ENCODE measurements at regions not wholly inside any gene's neighbourhood (a gene's known extent, or its start where the extent isn't known, plus 50 kb on each side); places are given as distances from the start of the nearest gene placed in this dataset.

- POLR2A ChIA-PET, result no interaction called here
- ATAC-seq (no peak), DNase-seq (ENCODE audit: low read depth, low spot score) (no peak)
- no peak overlapping the region for H3K27ac ChIP-seq (ENCODE audit: low read length)
- H3K4me3 ChIP-seq (ENCODE audit: low read depth in 2 of 2, low read length in 2 of 2), result no peak overlapping the region
- intact Hi-C loops (cut with micrococcal nuclease; ENCODE audit: unreplicated experiment) (no loop called here), in situ Hi-C loops (cut with HindIII; ENCODE audit: low pct_unique_long_range_greater_than_20kb, low sequenced_read_pairs) (no loop called here)
- H3K4me1 ChIP-seq (ENCODE audit: control insufficient read depth, insufficient read depth, low read length), result no peaks in the 10 kb centered on the region; the same call in 1 of the 2 replicates
- CTCF ChIA-PET, result no interaction called here
- H3K36me3 ChIP-seq (ENCODE audit: control insufficient read depth, insufficient read depth, low read length), result no peaks in the 10 kb centered on the region
- BruUV-seq (replicated peaks), result no TSS peak
- no peaks in the 10 kb centered on the region for H3K9me3 ChIP-seq (ENCODE audit: control insufficient read depth, insufficient read depth, low read depth, low read length)
- TF ChIP-seq SIN3A (IDR thresholded peaks at IDR 0.05; ENCODE audit: borderline replicate concordance, insufficient read depth, low read depth, low read length), result no peak
- no peak for TF ChIP-seq POLR2AphosphoS5 (IDR thresholded peaks at IDR 0.05; ENCODE audit: low read depth, low read length)
- TF ChIP-seq TCF7L2 (IDR thresholded peaks at IDR 0.05; ENCODE audit: low read depth, low read length), result no peak
- TF ChIP-seq REST (IDR thresholded peaks at IDR 0.05; ENCODE audit: insufficient read depth in 1 of 2, low read depth in 2 of 2, low read length in 1 of 2), result no peak
- TF ChIP-seq CTCF (IDR thresholded peaks at IDR 0.05), result no peak
- H3K27me3 ChIP-seq (ENCODE audit: control insufficient read depth, insufficient read depth, low read length), result no peaks in the 10 kb centered on the region
These were observed 252.4 kb upstream of the SEMA3A start for GRCh38 chr7:84446991-84447480.

- TF ChIP-seq REST (IDR thresholded peaks at IDR 0.05; ENCODE audit: insufficient read depth in 1 of 2, low read depth in 2 of 2, low read length in 1 of 2) (no peak), SIN3A (IDR thresholded peaks at IDR 0.05; ENCODE audit: borderline replicate concordance, insufficient read depth, low read depth, low read length) (no peak), TCF7L2 (IDR thresholded peaks at IDR 0.05; ENCODE audit: low read depth, low read length) (no peak), CTCF (IDR thresholded peaks at IDR 0.05) (no peak), POLR2AphosphoS5 (IDR thresholded peaks at IDR 0.05; ENCODE audit: low read depth, low read length) (no peak)
- Histone ChIP-seq H3K27ac (ENCODE audit: low read length) (no peak overlapping the region), H3K4me1 (ENCODE audit: control insufficient read depth, insufficient read depth, low read length) (no peaks in the 10 kb centered on the region), H3K4me3 (ENCODE audit: low read depth in 2 of 2, low read length in 2 of 2) (no peak overlapping the region), H3K27me3 (ENCODE audit: control insufficient read depth, insufficient read depth, low read length) (no peaks in the 10 kb centered on the region), H3K36me3 (ENCODE audit: control insufficient read depth, insufficient read depth, low read length) (no peaks in the 10 kb centered on the region), H3K9me3 (ENCODE audit: control insufficient read depth, insufficient read depth, low read depth, low read length) (no peaks in the 10 kb centered on the region)
- no peak for DNase-seq (ENCODE audit: low read depth, low spot score)
- intact Hi-C loops (cut with micrococcal nuclease; ENCODE audit: unreplicated experiment) (no loop called here), in situ Hi-C loops (cut with HindIII; ENCODE audit: low pct_unique_long_range_greater_than_20kb, low sequenced_read_pairs) (no loop called here)
- no TSS peak for BruUV-seq (replicated peaks)
- ATAC-seq, result no peak
- CTCF ChIA-PET, result no interaction called here
- POLR2A ChIA-PET, result no interaction called here
These were observed 231.2 kb upstream of the SEMA3A start for GRCh38 chr7:84425702-84426259.
